HG03025 (cell line): ENCODE measurements at regions not wholly inside any gene's neighbourhood (a gene's known extent, or its start where the extent isn't known, plus 50 kb on each side); places are given as distances from the start of the nearest gene placed in this dataset.
"Not testable (repeated sequence)": the region's sequence is repeated elsewhere in the genome, so short reads cannot be mapped to it uniquely, and the experiment has no call there.

Source experiments
- ATAC-seq: cut with Tn5 transposase; IDR thresholded peaks from one replicate; pipeline ENCODE4 v1.9.1; 2021; ENCODE audit warnings: mild to moderate bottlenecking, moderate library complexity; ENCODE audit not compliant: unreplicated experiment, low FRiP score

DNA sequence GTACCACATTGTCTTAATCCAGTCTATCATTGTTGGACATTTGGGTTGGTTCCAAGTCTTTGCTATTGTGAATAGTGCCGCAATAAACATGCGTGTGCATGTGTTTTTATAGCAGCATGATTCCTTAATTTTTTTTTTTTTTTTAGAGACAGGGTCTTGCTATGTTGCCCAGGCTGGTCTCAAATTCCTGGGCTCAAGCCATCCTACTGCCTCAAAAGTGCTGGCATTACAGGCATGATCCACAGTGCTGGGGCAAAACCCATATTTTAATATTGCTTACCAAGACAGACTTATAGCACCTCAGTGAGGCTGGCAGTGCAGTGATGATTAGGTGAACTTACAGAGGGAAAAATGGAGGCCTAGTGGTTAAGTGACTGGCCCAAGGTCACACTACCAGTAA, 116.5 kb upstream of the CDYL start:
- not testable (repeated sequence) for ATAC-seq

DNA sequence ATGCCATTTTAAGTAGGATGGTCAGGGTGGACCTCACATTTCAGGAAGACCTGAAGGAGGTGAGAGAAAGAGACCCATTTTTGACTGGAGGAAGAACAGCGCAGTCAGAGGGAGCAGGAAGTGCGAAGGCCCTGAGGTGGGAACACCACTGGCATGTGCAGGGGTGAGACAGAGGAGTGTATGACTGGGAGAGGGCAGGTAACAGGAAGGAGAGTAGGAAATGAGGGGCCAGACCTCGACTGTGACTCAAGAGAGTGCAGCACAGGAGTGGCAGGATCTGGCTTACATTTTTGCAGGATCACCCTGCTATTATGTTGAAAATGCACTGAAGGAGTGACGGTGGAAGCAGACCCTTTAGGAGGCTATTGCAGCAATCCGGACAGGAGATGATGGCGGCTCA, 117.7 kb upstream of the CDYL start:
- no peak for ATAC-seq

DNA sequence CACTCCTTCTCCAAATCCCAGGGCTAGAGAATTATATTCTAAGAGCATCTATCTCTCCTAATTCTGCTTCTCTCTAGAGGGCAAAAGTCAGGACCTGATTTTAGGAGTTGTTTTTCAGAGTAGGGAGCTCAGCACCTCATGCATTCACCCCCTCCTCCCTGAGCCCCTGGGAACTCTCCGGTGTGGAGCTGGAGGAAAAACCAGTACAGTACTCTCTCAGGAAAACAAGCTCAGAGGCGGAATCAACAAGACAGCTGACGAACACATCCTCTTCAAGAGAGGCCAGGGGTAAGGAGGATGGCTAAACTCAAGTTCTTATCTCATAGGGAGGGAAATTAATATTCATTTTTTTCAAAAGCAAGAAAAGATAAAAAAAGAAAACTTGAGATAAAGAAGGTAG, 120.1 kb upstream of the CDYL start:
- no peak for ATAC-seq

DNA sequence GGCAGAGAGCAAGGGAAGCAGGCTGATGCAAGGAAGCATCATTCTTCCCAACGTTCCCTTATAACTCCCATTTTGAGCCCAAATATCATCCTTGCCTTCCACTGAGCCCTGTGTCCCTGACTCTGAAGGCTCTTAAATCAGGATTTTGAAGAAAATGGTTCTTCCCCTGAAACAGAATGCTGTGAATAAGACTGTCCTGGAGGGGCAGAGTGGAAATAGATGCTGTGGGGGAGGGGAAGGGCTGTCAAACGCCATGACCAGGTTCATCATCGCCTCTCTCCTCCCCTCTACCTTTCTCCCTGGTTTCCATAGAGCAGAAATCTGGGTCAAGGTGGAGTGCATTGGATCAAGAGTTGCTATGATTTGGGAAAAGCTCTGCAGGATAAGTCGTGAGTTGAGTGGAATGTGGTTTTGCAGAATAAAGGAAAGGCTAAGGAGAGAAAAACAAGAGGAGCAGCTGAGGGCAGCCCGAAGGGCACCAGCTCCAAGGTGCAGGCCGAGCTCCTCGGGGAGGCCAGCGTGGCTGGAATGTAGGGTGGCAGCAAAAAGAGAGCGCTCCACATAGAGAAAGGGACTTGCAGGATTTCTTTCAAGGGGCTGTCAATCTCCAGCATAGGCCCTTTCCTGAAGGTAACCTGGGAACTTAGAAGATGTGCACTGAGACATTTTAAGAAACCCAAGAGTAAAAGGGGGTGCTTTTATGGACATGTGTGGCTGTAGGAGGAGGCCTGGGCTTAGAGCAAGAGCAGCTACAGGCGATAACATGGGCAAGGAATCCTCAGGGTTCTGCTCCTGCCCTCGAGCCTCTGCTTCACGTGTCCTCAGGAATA, 120.8 kb upstream of the CDYL start:
- ATAC-seq: no peak

DNA sequence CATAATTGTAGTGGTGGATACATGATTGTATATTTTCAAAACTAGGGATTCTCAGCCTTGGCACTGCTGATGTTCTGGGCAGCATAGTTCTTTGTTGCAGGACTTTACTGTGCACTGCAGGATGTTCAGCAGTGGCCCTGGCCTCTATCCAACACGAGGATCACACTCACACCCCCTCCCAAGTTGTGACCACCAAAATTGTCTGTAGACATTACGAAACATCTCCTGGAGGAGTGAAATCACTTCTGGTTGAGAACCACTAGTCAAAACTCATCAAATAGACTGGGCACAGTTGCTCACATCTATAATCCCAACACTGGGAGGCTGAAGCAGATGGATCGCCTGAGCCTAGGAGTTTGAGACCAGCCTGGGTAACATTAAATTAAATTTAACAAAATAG, 123.1 kb upstream of the CDYL start:
- no peak for ATAC-seq

DNA sequence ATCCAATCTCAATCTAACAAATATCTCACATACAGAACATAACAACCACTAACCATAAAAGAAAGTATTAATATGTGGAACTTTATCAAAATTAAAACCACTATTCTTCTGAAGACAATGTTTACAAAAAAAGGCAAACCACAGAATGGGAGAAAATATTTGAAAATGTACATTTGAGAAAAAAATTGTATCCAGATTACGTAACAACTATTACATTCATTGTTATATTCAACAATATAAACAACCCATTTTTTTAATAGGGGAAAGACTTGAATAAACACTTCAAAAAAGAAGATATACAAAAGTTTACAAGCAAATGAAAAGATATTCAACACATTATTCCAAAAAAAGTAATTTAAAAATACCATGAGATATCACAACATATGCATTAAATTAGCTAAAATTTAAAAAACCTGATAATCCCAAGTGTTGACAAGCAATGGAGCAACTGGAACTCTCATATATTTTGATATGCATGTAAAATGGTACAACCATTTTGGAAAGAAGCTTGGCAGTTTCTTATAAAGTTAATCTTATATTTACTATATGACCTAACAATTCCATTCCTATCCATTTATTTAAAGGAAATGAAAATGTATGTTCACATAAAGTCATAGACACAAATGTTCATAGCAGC, 124.3 kb upstream of the CDYL start:
- ATAC-seq: no peak

DNA sequence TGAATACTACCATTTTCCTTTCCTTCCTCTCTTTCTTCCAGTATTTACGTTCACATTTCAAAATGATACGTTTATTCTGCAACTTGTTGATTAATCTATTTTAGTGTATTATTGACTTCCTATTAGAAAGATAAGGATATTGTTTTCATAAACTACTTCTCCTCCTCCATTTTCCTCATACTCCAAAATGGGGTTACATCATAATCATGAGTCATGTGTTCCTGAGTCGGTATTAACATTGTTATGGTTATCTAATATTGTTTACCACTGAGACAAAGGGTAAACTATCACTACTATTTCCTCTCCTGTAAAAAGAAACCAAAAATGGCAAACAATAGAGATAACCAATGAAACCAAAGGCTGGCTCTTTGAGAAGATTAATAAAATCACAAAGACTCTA, 126.5 kb upstream of the CDYL start:
- no peak for ATAC-seq

DNA sequence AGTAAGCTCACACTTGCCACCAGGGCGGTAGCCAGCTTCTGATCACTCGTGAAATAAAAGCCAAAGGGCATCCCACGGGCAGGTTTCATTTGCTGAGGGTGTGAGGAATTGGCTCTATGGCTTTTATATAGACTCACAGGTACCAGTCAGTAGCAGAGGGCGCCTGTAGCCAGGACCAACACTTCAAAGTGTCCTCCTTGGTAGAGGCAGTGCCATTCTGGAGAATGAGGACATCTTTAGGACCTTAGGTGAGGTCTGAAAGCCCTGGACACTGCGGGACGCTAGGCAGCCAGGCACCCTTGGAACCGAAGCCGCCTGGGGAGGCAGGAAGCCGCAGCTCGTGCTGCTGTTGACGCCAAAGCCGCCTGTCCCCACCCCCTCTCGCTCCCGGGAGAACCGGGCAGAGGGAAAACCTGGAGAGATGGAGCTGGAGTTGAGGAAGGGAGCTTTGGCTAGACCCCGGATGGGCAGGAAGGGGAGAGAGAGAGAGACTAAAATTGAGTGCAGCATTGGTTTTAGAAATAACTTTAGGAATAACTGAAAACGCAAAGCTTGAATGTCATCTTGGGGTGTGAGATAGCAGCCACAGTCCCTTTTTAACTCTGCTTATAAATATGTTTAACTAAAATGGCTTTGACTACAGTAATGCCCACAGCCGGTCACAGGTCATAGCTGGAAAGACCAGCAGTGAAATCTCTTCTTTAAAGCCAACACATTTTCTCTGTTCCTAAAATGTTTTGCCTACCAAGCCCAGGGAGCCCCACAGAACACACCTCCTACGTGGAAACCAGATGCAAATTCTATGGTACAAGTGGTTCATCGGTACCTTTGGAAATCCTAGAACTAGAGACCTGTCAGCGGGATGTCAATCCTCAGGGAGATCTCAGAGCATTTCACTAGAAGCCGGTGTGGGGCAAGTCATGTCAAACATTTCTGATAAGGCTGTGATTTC, 128.5 kb upstream of the CDYL start:
- ATAC-seq: no peak

DNA sequence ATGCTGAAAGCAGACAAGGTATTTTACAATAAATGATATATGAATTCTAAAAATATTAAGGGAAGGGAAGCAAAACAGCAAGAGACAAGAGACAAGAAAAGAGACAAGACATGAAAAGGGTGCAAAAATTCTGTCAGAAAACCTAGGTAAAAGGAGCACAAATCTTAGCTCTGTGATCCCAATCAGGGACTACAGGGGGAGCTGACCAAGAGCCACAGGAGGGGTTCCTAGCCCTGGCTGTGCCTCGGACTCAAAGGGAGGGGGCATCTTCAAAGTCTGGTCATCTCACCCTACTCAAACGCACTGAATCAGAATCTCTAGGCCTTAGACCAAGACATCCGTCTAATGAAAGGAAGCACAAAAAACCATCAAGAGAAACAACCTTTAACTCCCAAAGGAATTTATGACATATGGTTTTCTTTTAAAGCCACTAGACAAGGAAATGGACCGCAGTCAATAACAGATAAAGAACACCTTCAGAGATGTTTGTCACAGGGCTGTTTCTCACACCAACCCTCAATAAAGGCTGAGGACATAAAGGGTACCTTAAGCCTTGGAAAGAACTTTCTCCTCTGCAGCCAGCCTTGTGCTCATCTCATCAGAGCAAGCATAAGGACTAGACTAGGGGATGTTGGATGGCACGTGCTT, 130.4 kb upstream of the CDYL start:
- ATAC-seq: no peak

DNA sequence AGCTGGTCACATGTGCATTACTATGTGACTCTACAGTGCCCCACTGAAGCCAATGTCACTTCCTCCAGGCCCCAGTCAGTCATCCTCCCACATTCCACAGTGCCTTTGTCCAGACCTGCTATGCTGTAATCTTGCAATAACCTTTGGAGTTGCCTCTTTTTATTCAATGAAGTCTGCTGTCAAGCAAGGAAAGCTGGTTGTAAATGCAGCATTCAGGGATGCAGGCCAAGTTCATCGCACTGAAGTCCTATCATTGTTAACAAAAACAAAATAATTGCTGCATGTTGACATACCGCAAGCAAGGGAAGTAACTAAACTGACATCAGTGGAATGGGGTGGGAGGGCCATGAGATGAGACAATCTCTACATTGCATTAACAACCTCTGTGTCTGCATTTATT, 131.2 kb upstream of the CDYL start:
- no peak for ATAC-seq

DNA sequence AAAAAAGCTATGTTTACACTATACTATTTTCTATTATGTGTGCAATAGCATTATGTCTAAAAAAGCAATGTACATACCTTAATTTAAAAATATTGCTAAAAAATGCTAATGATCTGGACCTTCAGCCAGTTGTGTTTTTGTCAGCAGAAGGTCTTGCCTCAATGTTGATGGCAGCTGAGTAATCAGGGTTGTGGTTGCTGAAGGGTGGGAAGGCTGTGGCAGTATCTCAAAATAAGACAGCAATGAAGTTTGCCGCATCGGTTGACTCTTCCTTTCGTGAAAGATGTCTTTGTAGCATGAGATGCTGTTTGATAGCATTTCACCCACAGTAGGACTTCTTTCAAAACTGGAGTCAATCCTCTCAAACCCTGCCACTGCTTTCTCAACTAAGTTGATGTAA, 134.7 kb upstream of the CDYL start:
- no peak for ATAC-seq

DNA sequence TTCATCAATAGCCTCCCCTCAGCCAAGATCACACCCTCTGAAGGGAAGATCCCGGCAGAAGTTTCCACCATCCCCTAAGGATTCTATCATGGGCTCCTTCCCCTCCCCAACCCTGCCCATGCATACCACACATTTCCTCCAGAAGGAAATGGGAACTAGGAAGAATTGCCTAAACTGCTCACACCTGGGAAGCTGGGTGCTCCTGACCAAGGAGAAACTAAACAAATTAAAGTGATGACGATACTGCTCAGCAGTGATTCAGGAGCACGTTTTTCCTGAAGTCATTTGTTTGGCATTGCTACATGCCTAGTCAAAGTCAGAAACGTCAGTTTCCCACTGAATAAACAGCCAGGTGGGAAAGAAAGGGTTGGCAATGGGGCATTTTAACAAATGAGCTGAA, 136.1 kb upstream of the CDYL start:
- no peak for ATAC-seq

DNA sequence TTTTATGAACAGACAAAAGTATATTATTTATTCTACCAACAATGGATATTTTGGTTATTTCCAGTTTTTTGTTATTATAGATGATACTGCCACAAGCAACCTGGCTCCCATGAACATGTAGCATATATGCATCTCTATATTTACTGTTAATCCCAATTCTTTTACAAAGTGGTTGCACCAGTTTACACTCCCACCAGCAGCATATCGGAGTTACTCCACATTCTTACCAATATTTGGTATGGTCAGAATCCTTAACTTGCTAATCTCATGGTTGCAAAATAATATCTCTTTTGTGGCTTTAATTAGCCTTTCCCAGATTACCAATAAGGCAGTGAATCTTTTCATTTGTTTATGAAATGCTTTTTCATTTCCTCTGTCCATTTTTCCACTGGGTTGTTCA, 137.6 kb upstream of the CDYL start:
- no peak for ATAC-seq

DNA sequence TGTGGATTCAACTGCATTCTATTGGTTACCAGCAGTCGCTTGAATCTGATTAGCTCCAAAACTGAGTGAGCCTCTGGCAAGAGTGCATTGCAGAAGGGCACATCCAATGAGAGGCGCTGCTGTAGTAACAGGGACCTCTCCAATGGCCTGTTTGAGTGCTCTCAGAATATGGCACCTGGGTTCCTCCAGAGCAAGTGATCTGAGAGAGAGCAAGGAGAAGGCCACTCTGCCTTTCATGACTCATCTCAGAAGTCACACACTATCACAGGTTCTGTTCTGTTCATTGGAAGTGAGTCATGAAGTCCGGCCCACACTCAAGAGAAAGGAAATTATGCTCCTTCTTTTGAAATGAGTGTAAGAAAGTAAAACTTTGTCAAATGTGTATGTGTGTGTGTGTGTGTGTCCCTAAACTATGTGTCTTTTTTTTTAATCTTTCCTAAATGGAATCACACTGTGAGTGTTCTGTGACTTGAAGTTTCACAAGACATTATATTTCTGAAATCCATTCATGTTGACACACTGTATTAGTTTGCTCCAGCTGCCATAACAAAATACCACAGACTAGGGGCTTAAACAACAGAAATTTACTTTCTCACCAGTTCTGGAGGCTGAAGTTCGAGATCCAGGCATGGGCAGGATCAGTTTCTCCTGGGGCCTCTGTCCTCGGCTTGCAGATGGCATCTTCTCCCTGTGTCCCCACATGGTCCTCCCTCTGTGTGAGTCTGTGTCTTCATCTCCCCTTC, 138.3 kb upstream of the CDYL start:
- ATAC-seq: no peak

DNA sequence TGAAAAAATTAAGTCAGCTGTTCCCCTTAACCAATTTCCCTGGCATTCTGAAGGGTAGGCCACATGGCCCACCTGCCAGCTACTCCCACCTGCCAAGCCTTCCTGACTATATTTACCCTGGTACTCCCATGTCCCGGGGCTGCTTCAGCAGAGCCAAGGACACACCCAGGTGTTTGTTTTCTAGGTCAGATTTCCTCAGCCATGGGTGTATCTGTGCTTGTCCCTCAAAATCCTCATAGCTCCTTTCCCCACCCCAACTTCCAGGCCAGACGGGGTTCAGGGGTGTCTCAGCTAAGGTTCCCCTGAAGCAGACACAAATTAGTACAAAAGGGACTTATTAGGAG, 139.4 kb upstream of the CDYL start:
- ATAC-seq: no peak

DNA sequence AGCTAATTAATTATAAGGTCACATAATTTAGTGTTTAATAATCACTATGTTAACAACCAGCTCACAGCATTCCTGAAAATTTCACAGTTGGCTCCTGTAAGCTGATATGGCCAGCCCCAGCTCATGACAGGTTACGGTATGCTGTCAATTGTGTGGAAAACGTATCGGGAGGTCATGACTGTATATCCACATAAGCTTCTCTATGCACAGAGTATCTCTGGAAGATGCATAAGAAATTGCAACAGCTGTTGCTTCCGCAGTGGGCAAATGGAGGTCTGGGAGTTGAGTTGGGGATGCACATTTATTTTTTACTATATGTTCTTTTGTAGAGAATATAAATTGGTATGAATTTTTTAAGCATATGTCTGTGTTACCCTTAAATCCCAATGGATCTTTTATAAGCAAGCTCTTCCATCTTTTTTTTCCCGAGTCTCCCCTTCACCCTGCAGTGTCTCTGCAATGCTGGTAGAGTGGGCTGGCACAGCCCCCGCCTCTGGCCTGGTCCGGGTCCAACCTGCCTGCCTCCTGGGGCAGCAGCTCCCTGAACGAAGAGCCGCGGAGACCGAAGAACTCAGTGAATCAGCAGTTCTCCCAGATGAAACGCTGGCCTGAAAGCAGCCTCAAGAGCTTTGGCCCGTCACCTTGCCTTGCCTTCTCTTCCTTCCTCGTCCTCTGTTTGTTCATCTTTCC, 139.9 kb upstream of the CDYL start:
- no peak for ATAC-seq

DNA sequence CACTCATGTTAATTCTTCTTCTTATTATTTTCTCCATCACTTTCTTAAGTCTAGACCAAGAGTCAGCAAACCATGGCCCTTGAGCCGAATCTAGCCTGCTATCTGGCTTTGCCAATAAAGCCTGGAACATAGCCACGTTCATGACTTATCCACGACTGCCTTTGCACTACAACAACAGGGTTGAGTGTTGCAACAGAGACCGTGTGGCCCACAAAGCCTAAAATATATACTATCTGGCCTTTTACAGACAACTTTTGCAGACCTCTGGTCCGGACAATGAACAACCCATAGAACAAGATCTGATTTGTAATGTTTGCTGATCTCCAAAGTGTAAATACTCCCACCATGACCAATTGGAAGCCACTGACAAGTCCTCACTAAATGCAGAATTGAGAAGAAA, 140.5 kb upstream of the CDYL start:
- ATAC-seq: no peak

DNA sequence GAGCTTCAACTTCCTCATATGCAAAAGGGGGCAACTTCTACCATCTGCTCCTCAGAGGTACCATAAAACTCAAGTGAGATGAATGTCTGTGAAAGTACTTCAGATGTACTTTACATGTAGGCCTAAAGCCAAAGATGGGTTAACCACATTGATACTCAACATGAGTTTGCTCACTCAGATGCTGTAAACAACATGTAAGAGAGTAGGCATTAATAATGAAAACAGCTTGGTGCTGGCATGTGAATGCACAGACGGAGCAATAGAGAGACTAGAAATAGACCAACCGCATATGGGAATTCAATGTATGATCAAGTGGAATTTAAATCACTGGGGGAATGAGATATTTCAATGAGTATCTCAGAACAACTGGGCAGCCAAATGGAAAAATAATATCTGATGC, 143.8 kb upstream of the CDYL start:
- no peak for ATAC-seq

DNA sequence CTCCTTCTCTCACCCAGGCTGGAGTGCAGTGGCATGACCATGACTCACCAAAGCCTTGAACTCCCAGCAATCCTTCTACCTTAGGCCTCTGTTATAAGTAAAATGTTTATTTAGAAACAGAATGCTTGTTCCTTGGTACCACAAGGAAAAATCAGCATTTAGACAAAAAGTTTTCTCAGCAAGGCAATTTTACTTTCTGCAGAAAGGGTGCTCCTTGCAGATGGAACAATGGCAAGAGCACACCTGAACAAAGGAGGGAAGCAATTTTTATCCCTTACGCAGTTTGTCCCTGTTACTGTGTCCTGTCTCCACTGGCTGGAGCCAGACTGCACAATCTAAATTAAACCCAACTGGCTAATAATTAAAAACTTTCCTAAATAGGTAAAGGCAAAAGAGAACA, 146.4 kb upstream of the CDYL start:
- ATAC-seq: not testable (repeated sequence)

DNA sequence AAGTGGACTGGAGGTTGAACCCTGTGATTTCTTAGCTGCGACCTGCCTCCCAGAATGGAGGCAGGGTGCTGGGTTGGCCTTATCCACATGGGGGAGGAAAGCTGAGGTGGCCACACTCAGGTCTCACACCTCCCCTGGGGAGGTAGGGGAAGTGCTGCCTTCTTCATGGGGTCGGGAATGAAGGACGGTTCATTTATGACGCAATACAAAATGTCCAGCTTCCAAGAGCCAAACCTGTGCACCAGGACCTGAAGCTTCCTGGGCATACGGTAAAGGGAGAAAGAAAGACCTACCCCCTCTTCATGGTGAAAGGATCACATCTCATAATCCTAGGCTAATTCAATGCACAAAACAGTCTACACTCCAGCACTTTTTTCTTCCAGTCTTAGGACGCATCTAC, 150.6 kb upstream of the CDYL start:
- no peak for ATAC-seq
